GM12864 (cell line): ENCODE measurements at regions not wholly inside any gene's neighbourhood (a gene's known extent, or its start where the extent isn't known, plus 50 kb on each side); places are given as distances from the start of the nearest gene placed in this dataset.
"Not testable (repeated sequence)": the region's sequence is repeated elsewhere in the genome, so short reads cannot be mapped to it uniquely, and the experiment has no call there.

Source experiments
- DNase-seq: peaks from one replicate; pipeline ENCODE4 v3.0.0-alpha.2; 2011; ENCODE audit warnings: low read depth
- H3K4me3 ChIP-seq: 2 replicates; pipeline ENCODE4 v1.5.1; 2011; ENCODE audit warnings: mild to moderate bottlenecking, low read depth, low read length, control low read depth
- CTCF ChIP-seq: IDR thresholded peaks from 2 replicates; pipeline ENCODE4 v1.5.1; 2011; ENCODE audit warnings: low read depth, mild to moderate bottlenecking, moderate library complexity, low read length, control low read depth, inconsistent platforms; ENCODE audit errors: missing control alignments

GRCh38 chr2:228919808-228920207, 351.3 kb downstream of the PID1 start:
- no peak for TF ChIP-seq CTCF
- no peak overlapping the region for H3K4me3 ChIP-seq
- no peak for DNase-seq

GRCh38 chr2:228917220-228917619, 353.9 kb downstream of the PID1 start:
- no peak for DNase-seq
- no peak overlapping the region for H3K4me3 ChIP-seq

GRCh38 chr2:228916416-228917090, 354.5 kb downstream of the PID1 start:
- no peak for DNase-seq
- H3K4me3 ChIP-seq: no peak overlapping the region
- TF ChIP-seq CTCF: no peak

More at GRCh38 chr2:228917220-228917619, 353.9 kb downstream of the PID1 start:
- TF ChIP-seq CTCF: no peak

- DNase-seq: no peak
- H3K4me3 ChIP-seq: no peak overlapping the region
- TF ChIP-seq CTCF: no peak
Measured at GRCh38 chr2:228913176-228913575, 357.9 kb downstream of the PID1 start.

GRCh38 chr2:228910872-228911271, 360.2 kb downstream of the PID1 start:
- H3K4me3 ChIP-seq, DNase-seq: not testable (repeated sequence)

GRCh38 chr2:228902176-228902575, 368.9 kb downstream of the PID1 start:
- TF ChIP-seq CTCF: no peak
- DNase-seq: no peak
- H3K4me3 ChIP-seq: no peak overlapping the region

- TF ChIP-seq CTCF: no peak
- H3K4me3 ChIP-seq: no peak overlapping the region
- no peak for DNase-seq
Measured at GRCh38 chr2:228901531-228901930, 369.6 kb downstream of the PID1 start.
